C4-2B (cell line): ENCODE measurements at regions not wholly inside any gene's neighbourhood (a gene's known extent, or its start where the extent isn't known, plus 50 kb on each side); places are given as distances from the start of the nearest gene placed in this dataset.

ENCODE experiments used
- CTCF ChIP-seq: fragments of 450-650 bp; conservative IDR thresholded peaks from 2 replicates; pipeline ENCODE4 v1.5.1; 2017; ENCODE audit warnings: mild to moderate bottlenecking
- ZFX ChIP-seq: fragments of 450-650 bp; IDR thresholded peaks from 2 replicates; pipeline ENCODE4 v1.6.1; 2017

- TF ChIP-seq CTCF, result no peak
- TF ChIP-seq ZFX, result no peak
These were observed 83.4 kb downstream of the MAB21L3 start for GRCh38 chr1:116194568-116194967.
